GM21515 (cell line): ENCODE measurements at regions not wholly inside any gene's neighbourhood (a gene's known extent, or its start where the extent isn't known, plus 50 kb on each side); places are given as distances from the start of the nearest gene placed in this dataset.
"Not testable (repeated sequence)": the region's sequence is repeated elsewhere in the genome, so short reads cannot be mapped to it uniquely, and the experiment has no call there.

Source experiments
- ATAC-seq: cut with Tn5 transposase; IDR thresholded peaks from one replicate; pipeline ENCODE4 v1.9.1; 2021; ENCODE audit not compliant: unreplicated experiment

GRCh38 chr4:151519728-151520415 is 110.9 kb downstream of the FHIP1A start:
- ATAC-seq = no peak

GRCh38 chr4:151522866-151523519 is 114.0 kb downstream of the FHIP1A start:
- ATAC-seq = no peak

GRCh38 chr4:151524610-151525009 is 115.6 kb downstream of the FHIP1A start:
- ATAC-seq = no peak

DNA sequence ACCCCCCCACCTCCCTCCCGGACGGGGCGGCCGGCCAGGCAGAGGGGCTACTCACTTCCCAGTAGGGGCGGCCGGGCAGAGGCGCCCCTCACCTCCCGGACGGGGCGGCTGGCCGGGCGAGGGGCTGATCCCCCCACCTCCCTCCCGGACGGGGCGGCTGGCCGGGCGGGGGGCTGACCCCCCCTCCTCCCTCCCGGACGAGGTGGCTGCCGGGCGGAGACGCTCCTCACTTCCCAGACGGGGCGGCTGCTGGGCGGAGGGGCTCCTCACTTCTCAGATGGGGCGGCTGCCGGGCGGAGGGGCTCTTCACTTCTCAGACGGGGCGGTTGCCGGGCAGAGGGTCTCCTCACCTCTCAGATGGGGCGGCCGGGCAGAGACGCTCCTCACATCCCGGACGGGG is 117.5 kb downstream of the FHIP1A start:
- ATAC-seq = not testable (repeated sequence)

- no peak for ATAC-seq
These were observed 118.7 kb downstream of the FHIP1A start for GRCh38 chr4:151527699-151528098.

DNA sequence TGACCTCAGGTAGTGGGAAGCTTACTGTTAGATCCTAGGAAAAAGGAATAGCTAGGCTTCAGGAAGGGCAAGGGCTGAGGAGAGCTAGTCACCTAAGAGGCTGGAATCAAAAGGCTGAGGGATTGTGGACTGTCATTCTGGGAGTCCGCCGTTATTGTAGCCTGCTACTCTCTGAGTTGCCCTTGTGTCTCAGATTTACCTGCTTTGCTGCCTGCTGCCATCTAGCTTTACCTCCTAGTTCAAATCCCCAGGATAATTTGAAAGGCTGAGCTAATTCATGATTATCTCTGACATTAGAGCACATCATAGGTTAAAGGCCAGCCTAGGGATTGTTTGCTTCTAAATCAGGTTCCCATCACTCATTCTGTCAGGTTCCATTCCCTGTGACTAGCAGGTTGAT is 120.2 kb downstream of the FHIP1A start:
- no peak for ATAC-seq

- ATAC-seq = no peak
These were observed 121.3 kb downstream of the FHIP1A start for GRCh38 chr4:151530230-151530629.

GRCh38 chr4:151530783-151531182 is 121.8 kb downstream of the FHIP1A start:
- ATAC-seq = no peak

GRCh38 chr4:151532001-151532708 is 123.2 kb downstream of the FHIP1A start:
- ATAC-seq = no peak

DNA sequence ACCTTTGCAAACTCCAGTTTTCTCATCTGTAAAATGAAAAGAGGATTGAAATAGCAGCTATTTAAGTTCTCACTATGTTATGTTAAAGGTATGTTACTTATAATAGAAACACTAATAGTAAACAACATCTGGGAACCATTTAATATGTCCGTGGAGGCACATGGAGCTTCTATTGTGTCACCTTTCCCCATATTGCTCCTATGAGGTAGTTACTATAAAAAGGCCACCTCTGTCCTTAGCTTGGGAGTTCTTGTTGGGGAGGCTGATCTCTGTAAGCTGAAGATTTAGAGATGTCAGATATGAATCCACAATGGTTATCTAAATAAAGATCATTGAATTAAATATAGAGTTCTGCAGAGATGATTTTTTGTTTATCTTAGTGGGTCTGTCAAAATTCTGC is 125.2 kb downstream of the FHIP1A start:
- ATAC-seq = no peak

- no peak for ATAC-seq
These were observed 126.4 kb downstream of the FHIP1A start for GRCh38 chr4:151535366-151535765.

GRCh38 chr4:151537687-151538086 is 128.7 kb downstream of the FHIP1A start:
- ATAC-seq = no peak

DNA sequence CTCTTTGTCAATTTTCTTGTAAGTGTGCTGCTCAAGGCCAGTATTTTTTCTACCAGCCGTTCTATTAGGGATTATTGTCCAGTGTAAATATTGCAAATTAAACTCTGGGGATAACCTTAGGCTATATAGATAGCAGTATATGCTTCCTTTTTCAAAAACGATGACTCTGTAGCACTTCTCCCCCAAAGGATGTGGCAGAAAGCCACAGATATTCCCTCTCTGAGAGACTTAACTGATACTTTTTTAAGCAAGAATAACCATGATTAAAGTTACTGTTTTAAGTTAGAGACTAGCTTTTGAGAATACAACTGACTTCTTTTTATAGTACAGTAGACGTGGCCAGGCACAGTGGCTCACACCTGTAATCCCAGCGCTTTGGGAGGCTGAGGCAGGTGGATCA is 130.0 kb downstream of the FHIP1A start:
- no peak for ATAC-seq

GRCh38 chr4:151540728-151541388 is 131.9 kb downstream of the FHIP1A start:
- ATAC-seq = no peak

- ATAC-seq = no peak
These were observed 132.6 kb downstream of the FHIP1A start for GRCh38 chr4:151541389-151542071.

- ATAC-seq = no peak
These were observed 139.7 kb downstream of the FHIP1A start for GRCh38 chr4:151548708-151549107.

- not testable (repeated sequence) for ATAC-seq
These were observed 140.4 kb downstream of the FHIP1A start for GRCh38 chr4:151549378-151549777.

GRCh38 chr4:151553874-151554273 is 144.9 kb downstream of the FHIP1A start:
- no peak for ATAC-seq

DNA sequence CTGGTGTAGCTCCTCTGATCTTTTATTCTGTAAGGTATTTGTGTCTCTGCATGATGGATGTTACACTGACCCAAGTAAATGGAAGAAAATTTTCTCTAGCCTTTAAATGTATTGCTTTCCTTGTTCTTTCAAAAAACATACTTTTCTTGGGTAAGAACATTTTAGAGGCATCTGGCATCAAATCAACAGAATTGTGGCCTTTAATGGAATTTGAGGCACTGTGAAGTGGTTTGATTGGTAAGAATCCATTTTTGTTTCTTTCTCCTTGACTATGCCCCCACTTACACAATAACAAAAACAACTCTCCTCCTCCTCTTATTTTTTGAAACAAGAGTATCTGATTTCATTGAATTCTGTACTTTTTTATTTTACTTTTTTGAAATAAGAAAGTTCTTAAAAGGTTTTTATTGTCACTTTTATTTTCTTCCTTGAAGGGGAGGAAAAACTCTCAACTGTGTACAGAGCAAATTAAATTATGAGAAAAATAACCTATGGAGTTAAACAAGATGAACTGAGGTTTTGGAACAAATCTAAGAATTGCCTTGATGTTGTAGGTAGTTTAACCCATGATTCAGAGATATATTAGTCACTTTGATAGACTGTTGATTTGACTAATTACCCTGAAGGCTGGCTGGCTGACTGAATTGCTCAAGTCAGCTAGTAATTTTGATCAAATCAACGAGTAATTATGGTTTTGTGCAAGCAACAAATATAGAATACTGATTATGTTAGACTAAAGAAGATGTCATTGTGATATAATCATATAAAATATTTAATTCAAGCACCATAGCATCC is 146.4 kb downstream of the FHIP1A start:
- ATAC-seq = no peak

- ATAC-seq = no peak
These were observed 149.6 kb downstream of the FHIP1A start for GRCh38 chr4:151558496-151559113.
